KOPT-K1 (cell line): ENCODE measurements at regions not wholly inside any gene's neighbourhood (a gene's known extent, or its start where the extent isn't known, plus 50 kb on each side); places are given as distances from the start of the nearest gene placed in this dataset.

Experiments used
- H3K27ac ChIP-seq: fragments of 200-600 bp; sonication (generic); 2 replicates; pipeline ENCODE4 v1.5.1; 2016; ENCODE audit warnings: antibody characterized with exemption, mild to moderate bottlenecking, low read depth, low read length; ENCODE audit not compliant: poor library complexity, severe bottlenecking
- H3K36me3 ChIP-seq: fragments of 200-600 bp; sonication (generic); 2 replicates; pipeline ENCODE4 v1.5.1; 2017; ENCODE audit warnings: antibody characterized with exemption, mild to moderate bottlenecking, low read length, moderate library complexity; ENCODE audit not compliant: insufficient read depth
- H3K9me3 ChIP-seq: fragments of 200-600 bp; sonication (generic); 2 replicates; pipeline ENCODE4 v1.5.1; 2017; ENCODE audit warnings: antibody characterized with exemption, low read length, mild to moderate bottlenecking; ENCODE audit not compliant: insufficient read depth, poor library complexity, severe bottlenecking

- Histone ChIP-seq H3K27ac (no peak overlapping the region), H3K36me3 (no peaks in the 10 kb centered on the region), H3K9me3 (no peaks in the 10 kb centered on the region)
Observed at GRCh38 chr5:2185646-2186471, 303.1 kb upstream of the IRX4 start.

DNA sequence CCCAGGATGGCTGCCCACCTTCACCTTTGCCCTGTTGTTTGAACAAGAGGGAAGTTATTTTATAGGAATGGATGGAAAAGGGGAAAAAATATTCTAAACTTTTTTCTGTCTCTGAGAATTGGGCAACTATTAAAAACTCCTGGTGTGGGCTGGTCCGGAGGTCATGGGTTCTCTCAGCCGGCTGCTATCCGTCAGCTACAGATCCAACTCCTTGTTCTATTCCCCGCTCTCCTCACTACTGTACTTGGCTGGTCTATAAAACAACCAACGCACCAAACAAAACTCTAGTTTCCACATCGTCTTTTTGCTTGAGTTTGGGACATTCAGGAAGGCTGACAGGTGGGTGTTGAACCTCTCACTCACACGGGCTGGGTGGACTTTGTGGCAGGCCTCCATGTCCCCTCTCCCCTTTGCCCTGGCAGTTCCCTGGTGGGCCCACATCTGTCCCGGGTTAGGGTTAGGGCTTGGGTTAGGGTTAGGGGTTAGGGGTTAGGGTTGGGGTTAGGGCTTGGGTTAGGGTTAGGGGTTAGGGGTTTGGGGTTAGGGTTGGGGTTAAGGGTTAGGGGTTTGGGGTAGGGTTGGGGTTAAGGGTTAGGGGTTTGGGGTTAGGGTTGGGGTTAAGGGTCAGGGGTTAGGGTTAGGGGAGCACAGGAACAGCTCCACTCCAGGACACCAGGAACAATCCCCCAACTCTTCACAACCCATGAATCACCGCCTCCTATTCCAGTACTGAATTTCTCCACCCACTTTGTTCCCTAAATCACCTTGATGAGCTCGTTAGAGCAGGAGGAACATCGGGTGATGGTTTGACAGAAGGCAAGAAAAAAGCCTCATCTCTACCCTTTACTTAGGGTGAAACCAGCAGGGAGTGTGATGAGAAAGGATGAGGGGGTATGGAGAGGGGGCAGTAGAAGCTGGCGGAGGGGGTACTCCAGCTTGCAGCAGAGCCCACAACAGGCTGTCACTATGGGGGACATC lies 302.1 kb upstream of the IRX4 start:
- H3K27ac ChIP-seq: no peak overlapping the region
- H3K9me3 ChIP-seq: no peaks in the 10 kb centered on the region
- H3K36me3 ChIP-seq: no peaks in the 10 kb centered on the region

DNA sequence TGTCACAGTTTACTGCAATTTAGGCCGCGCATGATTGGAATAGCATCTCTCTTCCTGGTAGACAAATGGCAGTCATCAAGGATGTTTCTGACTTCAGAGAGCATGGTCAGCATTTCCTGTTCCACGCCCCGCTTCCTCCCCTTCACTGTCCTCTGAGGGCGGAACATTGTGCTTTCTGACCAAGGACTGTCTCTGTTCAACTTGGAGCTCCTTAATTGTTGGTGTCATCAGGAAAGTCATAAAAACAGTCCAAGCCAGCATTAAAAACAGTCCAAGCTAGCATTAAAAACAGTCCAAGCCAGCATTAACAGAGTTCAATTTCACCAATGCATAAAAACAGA lies 301.3 kb upstream of the IRX4 start:
- H3K27ac ChIP-seq: no peak overlapping the region
- H3K9me3 ChIP-seq: no peaks in the 10 kb centered on the region
- H3K36me3 ChIP-seq: no peaks in the 10 kb centered on the region

DNA sequence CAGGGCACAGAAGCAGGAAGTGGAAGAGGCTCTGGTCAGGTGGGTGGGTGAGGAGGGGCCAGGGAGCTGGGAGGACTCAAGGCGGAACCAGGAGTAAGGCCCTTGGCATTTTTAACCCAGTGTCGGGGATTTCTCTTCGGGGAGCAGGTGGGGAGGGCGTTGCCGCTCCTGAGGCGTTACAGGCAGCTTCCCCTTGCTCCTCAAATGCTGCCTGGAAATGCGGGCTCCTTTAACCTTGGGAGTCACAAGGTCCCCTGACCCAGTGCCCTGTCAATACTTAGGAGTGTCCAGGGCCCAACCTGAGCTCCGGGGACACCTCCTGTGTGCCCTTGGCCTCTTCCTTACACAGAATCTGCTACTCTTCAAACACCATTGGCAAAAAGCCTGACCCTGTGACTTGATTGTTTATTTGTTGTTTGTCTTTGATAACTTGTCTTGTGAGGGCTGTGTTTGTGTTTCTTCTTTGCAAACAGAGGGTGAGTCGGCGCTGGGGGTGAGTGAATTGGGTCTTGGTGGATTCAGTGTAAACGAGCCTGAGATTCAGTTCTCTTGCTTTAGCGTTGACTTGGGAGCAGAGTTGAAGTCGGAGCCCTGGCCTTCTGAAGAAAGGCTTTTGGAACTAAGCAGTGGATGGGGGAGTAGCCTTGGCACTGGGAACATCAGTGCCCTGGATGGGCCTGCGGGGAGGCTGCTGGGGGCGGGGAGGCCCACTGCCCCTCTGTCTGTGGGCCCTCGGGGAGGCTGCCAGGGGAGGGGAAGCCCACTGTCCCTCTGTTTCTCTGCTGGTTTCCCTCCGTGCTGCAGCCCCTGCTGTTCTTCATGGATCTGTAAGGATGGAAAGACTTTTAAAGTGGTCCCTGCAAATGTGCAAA lies 300.7 kb upstream of the IRX4 start:
- H3K36me3 ChIP-seq: no peaks in the 10 kb centered on the region
- H3K9me3 ChIP-seq: no peaks in the 10 kb centered on the region
- H3K27ac ChIP-seq: no peak overlapping the region

- Histone ChIP-seq H3K36me3 (no peaks in the 10 kb centered on the region), H3K9me3 (no peaks in the 10 kb centered on the region), H3K27ac (no peak overlapping the region)
Observed at GRCh38 chr5:2182020-2182419, 299.3 kb upstream of the IRX4 start.

- Histone ChIP-seq H3K36me3 (no peaks in the 10 kb centered on the region), H3K27ac (no peak overlapping the region), H3K9me3 (no peaks in the 10 kb centered on the region)
Observed at GRCh38 chr5:2181557-2181956, 298.8 kb upstream of the IRX4 start.

DNA sequence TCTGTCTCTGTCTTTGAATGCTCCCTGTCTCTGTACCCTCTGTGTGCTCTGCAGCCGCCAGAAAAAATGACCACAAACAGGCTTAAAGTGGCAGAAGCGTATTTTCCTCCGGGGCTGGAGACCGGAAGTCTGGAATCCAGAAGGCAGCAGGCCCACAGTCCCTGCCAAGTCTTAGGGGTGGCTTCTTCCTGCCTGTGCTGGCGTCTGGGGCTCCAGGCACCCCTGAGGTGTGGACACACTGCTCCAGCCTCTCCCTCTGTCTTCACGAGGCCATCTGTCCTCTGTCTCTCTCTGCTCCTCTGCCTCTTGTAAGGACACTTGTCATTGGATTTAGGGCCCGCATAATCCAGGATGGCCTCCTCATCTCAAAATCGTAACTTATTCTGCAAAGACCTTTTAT lies 298.4 kb upstream of the IRX4 start:
- H3K36me3 ChIP-seq: no peaks in the 10 kb centered on the region
- no peaks in the 10 kb centered on the region for H3K9me3 ChIP-seq
- no peak overlapping the region for H3K27ac ChIP-seq

GRCh38 chr5:2180456-2180855 lies 297.7 kb upstream of the IRX4 start:
- Histone ChIP-seq H3K36me3 (no peaks in the 10 kb centered on the region), H3K27ac (no peak overlapping the region), H3K9me3 (no peaks in the 10 kb centered on the region)

- H3K36me3 ChIP-seq: no peaks in the 10 kb centered on the region
- no peaks in the 10 kb centered on the region for H3K9me3 ChIP-seq
- no peak overlapping the region for H3K27ac ChIP-seq
Observed at GRCh38 chr5:2179861-2180260, 297.1 kb upstream of the IRX4 start.

- H3K36me3 ChIP-seq: no peaks in the 10 kb centered on the region
- no peaks in the 10 kb centered on the region for H3K9me3 ChIP-seq
- no peak overlapping the region for H3K27ac ChIP-seq
Observed at GRCh38 chr5:2178528-2178927, 295.8 kb upstream of the IRX4 start.

DNA sequence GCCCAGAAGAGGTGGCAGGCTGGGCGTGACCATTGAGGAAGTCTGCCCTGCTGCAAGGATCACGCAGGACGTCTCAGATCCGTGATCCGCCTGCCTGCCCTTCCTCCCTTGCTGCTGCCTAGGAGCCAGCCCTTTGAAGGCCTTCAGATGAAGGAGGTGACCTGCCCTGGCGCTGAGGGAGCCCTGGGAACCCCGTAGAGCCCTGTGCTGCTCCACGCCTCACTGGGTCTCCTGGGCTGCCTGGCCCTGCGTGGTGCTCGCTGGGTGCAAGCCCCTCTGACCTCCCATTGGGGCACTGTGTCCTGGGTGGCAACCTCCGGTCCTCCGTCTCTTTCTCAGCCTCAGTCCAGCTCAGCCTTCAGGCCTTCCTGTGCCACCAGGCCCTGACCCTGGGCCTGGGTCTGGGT lies 295.3 kb upstream of the IRX4 start:
- H3K36me3 ChIP-seq: no peaks in the 10 kb centered on the region
- no peak overlapping the region for H3K27ac ChIP-seq
- H3K9me3 ChIP-seq: no peaks in the 10 kb centered on the region

DNA sequence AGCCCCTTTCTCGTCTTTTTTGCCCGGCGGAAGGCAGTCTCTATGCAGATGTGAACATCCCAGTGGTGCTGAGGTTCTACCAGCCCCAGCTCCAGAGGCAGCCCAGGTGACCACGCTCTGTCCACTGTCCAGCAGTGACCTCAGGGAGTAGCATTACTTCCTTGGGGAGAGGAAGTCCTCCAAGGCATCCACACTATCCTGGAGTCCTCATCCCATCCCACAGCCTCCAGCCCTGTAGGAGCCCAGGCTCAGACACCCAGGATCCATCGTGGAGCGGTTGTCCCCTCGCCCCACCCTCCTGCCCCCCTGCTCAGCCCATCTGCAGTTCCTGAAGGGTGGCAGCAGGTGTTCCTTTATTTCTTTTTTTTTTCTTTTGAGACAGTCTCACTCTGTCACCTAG lies 294.5 kb upstream of the IRX4 start:
- Histone ChIP-seq H3K9me3 (no peaks in the 10 kb centered on the region), H3K36me3 (no peaks in the 10 kb centered on the region), H3K27ac (no peak overlapping the region)

GRCh38 chr5:2176581-2176980 lies 293.9 kb upstream of the IRX4 start:
- H3K36me3 ChIP-seq: no peaks in the 10 kb centered on the region
- no peak overlapping the region for H3K27ac ChIP-seq
- H3K9me3 ChIP-seq: no peaks in the 10 kb centered on the region

DNA sequence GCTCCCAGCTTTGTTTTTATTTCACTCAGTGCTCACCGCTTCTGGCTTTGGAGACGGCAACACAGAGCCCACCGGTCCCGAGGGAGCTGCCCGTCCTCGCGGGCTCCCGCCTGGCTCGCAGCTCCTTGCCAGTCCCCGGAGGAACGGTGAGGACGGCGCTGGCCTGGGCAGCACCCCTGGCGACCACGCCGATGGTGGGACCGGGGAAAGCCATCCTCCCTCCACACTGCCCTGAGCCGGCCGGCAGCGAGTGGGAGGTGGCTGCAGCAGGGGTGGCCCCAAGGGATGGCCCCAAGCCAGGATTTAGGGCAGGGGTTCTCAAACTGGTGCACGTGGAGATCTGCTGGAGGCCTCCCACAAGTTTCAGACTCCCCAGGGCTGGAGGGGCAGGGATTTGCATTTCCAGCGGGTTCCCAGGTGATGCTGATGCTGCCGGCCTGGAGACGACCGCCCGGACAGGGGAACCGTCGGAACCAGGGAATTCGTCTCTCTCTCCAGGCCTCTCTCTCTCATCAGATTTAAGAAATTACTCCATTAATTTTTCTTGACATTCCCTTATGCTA lies 293.2 kb upstream of the IRX4 start:
- H3K9me3 ChIP-seq: no peaks in the 10 kb centered on the region
- no peaks in the 10 kb centered on the region for H3K36me3 ChIP-seq
- H3K27ac ChIP-seq: no peak overlapping the region
